IPS-18a (cell line): ENCODE measurements at regions not wholly inside any gene's neighbourhood (a gene's known extent, or its start where the extent isn't known, plus 50 kb on each side); places are given as distances from the start of the nearest gene placed in this dataset.
"Not testable (repeated sequence)": the region's sequence is repeated elsewhere in the genome, so short reads cannot be mapped to it uniquely, and the experiment has no call there.

Source experiments
- H3K27ac ChIP-seq: one replicate; pipeline ENCODE4 v1.5.1; 2013; ENCODE audit warnings: low read length
- H3K27me3 ChIP-seq: one replicate; pipeline ENCODE4 v1.6.1; 2013; ENCODE audit warnings: mild to moderate bottlenecking, low read length; ENCODE audit not compliant: control insufficient read depth, insufficient read depth
- H3K36me3 ChIP-seq: one replicate; pipeline ENCODE4 v1.6.1; 2013; ENCODE audit warnings: low read depth, low read length; ENCODE audit not compliant: control insufficient read depth
- H3K4me1 ChIP-seq: one replicate; pipeline ENCODE4 v1.6.1; 2013; ENCODE audit warnings: low read depth, low read length; ENCODE audit not compliant: control insufficient read depth
- H3K4me3 ChIP-seq: one replicate; pipeline ENCODE4 v1.5.1; 2013; ENCODE audit warnings: low read length
- H3K9ac ChIP-seq: one replicate; pipeline ENCODE4 v1.6.1; 2013; ENCODE audit warnings: mild to moderate bottlenecking, low read length, moderate library complexity
- H3K9me3 ChIP-seq: one replicate; pipeline ENCODE4 v1.6.1; 2013; ENCODE audit warnings: low read depth, low read length; ENCODE audit not compliant: control insufficient read depth

- Histone ChIP-seq H3K9ac (no peak overlapping the region), H3K4me1 (no peaks in the 10 kb centered on the region), H3K36me3 (no peaks in the 10 kb centered on the region), H3K27ac (no peak overlapping the region), H3K4me3 (no peak overlapping the region), H3K9me3 (peaks cover 5% of the 10 kb centered on the region), H3K27me3 (no peaks in the 10 kb centered on the region)
These were observed 265.3 kb upstream of the POU1F1 start for GRCh38 chr3:87541723-87542122.

- not testable (repeated sequence) for H3K36me3 ChIP-seq, H3K9me3 ChIP-seq, H3K4me3 ChIP-seq, H3K4me1 ChIP-seq, H3K27ac ChIP-seq, H3K9ac ChIP-seq, H3K27me3 ChIP-seq
These were observed 262.3 kb upstream of the POU1F1 start for GRCh38 chr3:87538722-87539121.

- no peaks in the 10 kb centered on the region for H3K36me3 ChIP-seq
- no peak overlapping the region for H3K9ac ChIP-seq
- H3K27ac ChIP-seq, result no peak overlapping the region
- H3K9me3 ChIP-seq, result no peaks in the 10 kb centered on the region
- H3K4me3 ChIP-seq, result no peak overlapping the region
- peaks cover 4% of the 10 kb centered on the region for H3K4me1 ChIP-seq
- H3K27me3 ChIP-seq, result no peaks in the 10 kb centered on the region
These were observed 233.0 kb upstream of the POU1F1 start for GRCh38 chr3:87509401-87509800.

- H3K9me3 ChIP-seq, result no peaks in the 10 kb centered on the region
- H3K9ac ChIP-seq, result no peak overlapping the region
- H3K36me3 ChIP-seq, result no peaks in the 10 kb centered on the region
- no peaks in the 10 kb centered on the region for H3K27me3 ChIP-seq
- H3K4me3 ChIP-seq, result no peak overlapping the region
- H3K4me1 ChIP-seq, result peaks cover 4% of the 10 kb centered on the region
- H3K27ac ChIP-seq, result no peak overlapping the region
These were observed 232.5 kb upstream of the POU1F1 start for GRCh38 chr3:87508921-87509320.

GRCh38 chr3:87507753-87508152, 231.4 kb upstream of the POU1F1 start:
- H3K36me3 ChIP-seq, result no peaks in the 10 kb centered on the region

GRCh38 chr3:87503900-87504498, 227.6 kb upstream of the POU1F1 start:
- Histone ChIP-seq H3K9me3 (no peaks in the 10 kb centered on the region), H3K4me1 (peaks cover 1% of the 10 kb centered on the region), H3K27ac (no peak overlapping the region), H3K9ac (no peak overlapping the region), H3K4me3 (no peak overlapping the region), H3K36me3 (no peaks in the 10 kb centered on the region), H3K27me3 (no peaks in the 10 kb centered on the region)

More at GRCh38 chr3:87507753-87508152, 231.4 kb upstream of the POU1F1 start:
- Histone ChIP-seq H3K4me1 (peaks cover 4% of the 10 kb centered on the region), H3K9ac (no peak overlapping the region), H3K27ac (no peak overlapping the region), H3K27me3 (no peaks in the 10 kb centered on the region), H3K4me3 (no peak overlapping the region), H3K9me3 (no peaks in the 10 kb centered on the region)

GRCh38 chr3:87501076-87501475, 224.7 kb upstream of the POU1F1 start:
- Histone ChIP-seq H3K36me3 (no peaks in the 10 kb centered on the region), H3K4me1 (no peaks in the 10 kb centered on the region), H3K27ac (no peak overlapping the region), H3K4me3 (no peak overlapping the region), H3K27me3 (no peaks in the 10 kb centered on the region), H3K9me3 (no peaks in the 10 kb centered on the region), H3K9ac (no peak overlapping the region)

GRCh38 chr3:87498358-87499080, 222.1 kb upstream of the POU1F1 start:
- Histone ChIP-seq H3K9ac (no peak overlapping the region), H3K36me3 (no peaks in the 10 kb centered on the region), H3K4me3 (no peak overlapping the region), H3K27me3 (no peaks in the 10 kb centered on the region), H3K4me1 (no peaks in the 10 kb centered on the region), H3K9me3 (no peaks in the 10 kb centered on the region), H3K27ac (no peak overlapping the region)

GRCh38 chr3:87495938-87496337, 219.6 kb upstream of the POU1F1 start:
- no peak overlapping the region for H3K27ac ChIP-seq
- H3K36me3 ChIP-seq, result no peaks in the 10 kb centered on the region
- H3K4me3 ChIP-seq, result no peak overlapping the region
- H3K4me1 ChIP-seq, result no peaks in the 10 kb centered on the region
- no peaks in the 10 kb centered on the region for H3K9me3 ChIP-seq
- H3K9ac ChIP-seq, result no peak overlapping the region
- no peaks in the 10 kb centered on the region for H3K27me3 ChIP-seq

- no peaks in the 10 kb centered on the region for H3K36me3 ChIP-seq
- no peak overlapping the region for H3K27ac ChIP-seq
- H3K9me3 ChIP-seq, result no peaks in the 10 kb centered on the region
- no peak overlapping the region for H3K4me3 ChIP-seq
- H3K4me1 ChIP-seq, result no peaks in the 10 kb centered on the region
- H3K9ac ChIP-seq, result no peak overlapping the region
- no peaks in the 10 kb centered on the region for H3K27me3 ChIP-seq
These were observed 217.9 kb upstream of the POU1F1 start for GRCh38 chr3:87494264-87494663.

GRCh38 chr3:87491843-87492242, 215.5 kb upstream of the POU1F1 start:
- no peaks in the 10 kb centered on the region for H3K4me1 ChIP-seq
- H3K4me3 ChIP-seq, result no peak overlapping the region
- no peaks in the 10 kb centered on the region for H3K36me3 ChIP-seq
- no peaks in the 10 kb centered on the region for H3K27me3 ChIP-seq
- no peak overlapping the region for H3K27ac ChIP-seq
- H3K9me3 ChIP-seq, result no peaks in the 10 kb centered on the region
- H3K9ac ChIP-seq, result no peak overlapping the region

GRCh38 chr3:87489892-87490291, 213.5 kb upstream of the POU1F1 start:
- Histone ChIP-seq H3K27ac (no peak overlapping the region), H3K9me3 (no peaks in the 10 kb centered on the region), H3K4me1 (no peaks in the 10 kb centered on the region), H3K27me3 (no peaks in the 10 kb centered on the region), H3K36me3 (no peaks in the 10 kb centered on the region), H3K4me3 (no peak overlapping the region), H3K9ac (no peak overlapping the region)
